GM23338 (cell line): ENCODE measurements at regions not wholly inside any gene's neighbourhood (a gene's known extent, or its start where the extent isn't known, plus 50 kb on each side); places are given as distances from the start of the nearest gene placed in this dataset.

Source experiments
- CREB1 ChIP-seq: fragments of 250-450 bp; sonication (Bioruptor Pico); IDR thresholded peaks from 2 replicates; pipeline ENCODE4 v1.5.0; 2020; ENCODE audit warnings: low read depth, mild to moderate bottlenecking, moderate library complexity
- EZH2 ChIP-seq: fragments of 200-600 bp; sonication (generic); IDR thresholded peaks from one replicate; pipeline ENCODE4 v1.8.0; 2017; ENCODE audit warnings: antibody characterized with exemption, mild to moderate bottlenecking, low read depth; ENCODE audit not compliant: unreplicated experiment
- EZH2phosphoT487 ChIP-seq: fragments of 200-600 bp; sonication (generic); IDR thresholded peaks from one replicate; pipeline ENCODE4 v1.8.1; 2018; ENCODE audit warnings: antibody characterized with exemption; ENCODE audit not compliant: unreplicated experiment
- JUNB ChIP-seq: IDR thresholded peaks from one replicate; pipeline ENCODE4 v1.6.1; 2016; ENCODE audit warnings: antibody characterized with exemption; ENCODE audit not compliant: unreplicated experiment
- NANOG ChIP-seq: IDR thresholded peaks from 2 replicates; pipeline ENCODE4 v1.6.1; 2016; ENCODE audit warnings: antibody characterized with exemption, borderline replicate concordance
- POLR2AphosphoS5 ChIP-seq: IDR thresholded peaks from 2 replicates; pipeline ENCODE4 v1.6.1; 2016; ENCODE audit warnings: antibody characterized with exemption, low read depth
- REST ChIP-seq: IDR thresholded peaks from one replicate; pipeline ENCODE4 v1.6.1; 2018; ENCODE audit warnings: antibody characterized with exemption; ENCODE audit not compliant: unreplicated experiment
- STAT1 ChIP-seq: IDR thresholded peaks from one replicate; pipeline ENCODE4 v1.6.1; 2016; ENCODE audit warnings: antibody characterized with exemption; ENCODE audit not compliant: unreplicated experiment
- ZNF331 ChIP-seq: fragments of 250-450 bp; sonication (Bioruptor Pico); IDR thresholded peaks from 2 replicates; pipeline ENCODE4 v1.5.0; 2020; ENCODE audit warnings: low read depth, mild to moderate bottlenecking, moderate library complexity
- ZNF462 ChIP-seq: fragments of 250-450 bp; sonication (Bioruptor Pico); IDR thresholded peaks from 2 replicates; pipeline ENCODE4 v1.5.0; 2020; ENCODE audit warnings: mild to moderate bottlenecking, moderate library complexity
- TF ChIP-seq, protein P1 (sequence below), 2 experiments: fragments of 200-600 bp in 1 of 2; sonication (generic) in 1 of 2; conservative IDR thresholded peaks; 2 replicates each; pipeline versions ENCODE4 v1.5.1 to v1.6.1; 2016 to 2017; ENCODE audit warnings: antibody characterized with exemption in 2 of 2, low read depth in 2 of 2, mild to moderate bottlenecking in 2 of 2, moderate library complexity in 1 of 2

DNA sequence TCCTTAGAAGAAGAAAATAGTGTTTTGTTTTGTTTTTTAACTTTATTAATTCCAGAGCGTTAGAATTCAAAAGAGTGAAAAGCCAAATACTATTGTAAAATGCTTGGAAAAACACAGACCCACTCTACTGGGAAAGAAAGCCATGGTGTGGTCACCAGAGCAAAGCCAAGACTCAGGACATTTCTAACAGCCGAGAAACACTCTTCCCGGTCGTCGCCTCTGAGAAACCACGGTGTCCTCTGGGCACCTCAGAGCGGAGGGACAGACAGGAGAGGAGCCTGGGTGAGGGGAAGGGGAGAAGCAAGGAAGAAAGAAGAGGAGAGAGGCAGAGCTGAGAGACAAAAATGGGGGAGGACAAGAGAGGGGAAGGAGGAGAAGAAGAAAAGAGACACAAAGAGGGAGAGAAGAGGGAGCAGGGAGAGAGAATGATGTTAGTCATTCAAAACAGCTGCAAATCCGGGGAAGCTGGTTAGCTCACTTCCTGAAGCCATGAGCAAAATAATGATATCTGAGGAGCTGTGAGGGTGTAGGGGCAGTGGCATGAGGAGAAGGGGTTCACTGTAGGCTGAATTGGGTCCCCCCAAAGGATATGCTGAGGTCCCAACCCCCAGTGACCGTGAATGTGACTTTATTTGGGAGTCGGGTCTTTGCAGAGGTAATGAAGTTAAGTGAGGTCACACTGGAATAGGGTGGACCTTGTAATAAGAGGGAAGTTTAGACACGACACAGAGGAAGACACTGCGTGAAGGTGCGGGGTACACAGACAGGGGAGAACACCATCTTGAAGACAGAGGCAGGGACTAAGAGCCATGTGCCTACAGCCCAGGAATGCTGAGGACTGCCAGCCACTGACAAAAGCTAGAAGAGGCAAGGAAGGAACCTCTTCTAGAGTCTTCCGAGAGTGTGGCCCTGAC lies 58.2 kb upstream of the DMRTB1 start:
- no peak for TF ChIP-seq EZH2
- TF ChIP-seq, protein P1, sequence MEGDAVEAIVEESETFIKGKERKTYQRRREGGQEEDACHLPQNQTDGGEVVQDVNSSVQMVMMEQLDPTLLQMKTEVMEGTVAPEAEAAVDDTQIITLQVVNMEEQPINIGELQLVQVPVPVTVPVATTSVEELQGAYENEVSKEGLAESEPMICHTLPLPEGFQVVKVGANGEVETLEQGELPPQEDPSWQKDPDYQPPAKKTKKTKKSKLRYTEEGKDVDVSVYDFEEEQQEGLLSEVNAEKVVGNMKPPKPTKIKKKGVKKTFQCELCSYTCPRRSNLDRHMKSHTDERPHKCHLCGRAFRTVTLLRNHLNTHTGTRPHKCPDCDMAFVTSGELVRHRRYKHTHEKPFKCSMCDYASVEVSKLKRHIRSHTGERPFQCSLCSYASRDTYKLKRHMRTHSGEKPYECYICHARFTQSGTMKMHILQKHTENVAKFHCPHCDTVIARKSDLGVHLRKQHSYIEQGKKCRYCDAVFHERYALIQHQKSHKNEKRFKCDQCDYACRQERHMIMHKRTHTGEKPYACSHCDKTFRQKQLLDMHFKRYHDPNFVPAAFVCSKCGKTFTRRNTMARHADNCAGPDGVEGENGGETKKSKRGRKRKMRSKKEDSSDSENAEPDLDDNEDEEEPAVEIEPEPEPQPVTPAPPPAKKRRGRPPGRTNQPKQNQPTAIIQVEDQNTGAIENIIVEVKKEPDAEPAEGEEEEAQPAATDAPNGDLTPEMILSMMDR (conservative IDR thresholded peaks at IDR 0.05; ENCODE audit: low read depth in 2 of 2) = no peak
- no peak for TF ChIP-seq EZH2phosphoT487
- TF ChIP-seq STAT1 = no peak
- no peak for TF ChIP-seq REST
- TF ChIP-seq POLR2AphosphoS5 = no peak
- no peak for TF ChIP-seq CREB1 (CRISPR knock-in tag)
- TF ChIP-seq NANOG = no peak
- TF ChIP-seq ZNF331 = no peak
- no peak for TF ChIP-seq ZNF462 (CRISPR knock-in tag)
- TF ChIP-seq JUNB = no peak
